Left ventricle myocardium superior (tissue), 1 donor: ENCODE measurements at regions not wholly inside any gene's neighbourhood (a gene's known extent, or its start where the extent isn't known, plus 50 kb on each side); places are given as distances from the start of the nearest gene placed in this dataset.
A peak's percentile ranks its signal among the peaks of the same experiment; 100 is the strongest.
"Not testable (repeated sequence)": the region's sequence is repeated elsewhere in the genome, so short reads cannot be mapped to it uniquely, and the experiment has no call there.

Experiments
- ATAC-seq: fragments of 200-7000 bp; cut with Tn5 transposase; one replicate; pipeline ENCODE4 v1.9.1; 2020; ENCODE audit warnings: mild to moderate bottlenecking, moderate library complexity
- DNase-seq: peaks from one replicate; pipeline ENCODE4 v3.0.0-alpha.2; 2020
- intact Hi-C: fragments of 100-400 bp; cut with micrococcal nuclease; formaldehyde crosslinking; loops from one replicate; pipeline ENCODE4 v1.11.0; 2022
- donor health status: DM: no; HTN: yes; CAD: no; lungs with severe emphysema.

GRCh38 chrX:1026263-1027015 lies 186.0 kb downstream of the CRLF2 start:
- intact Hi-C loops: no loop called here
- ATAC-seq (no peak), DNase-seq (no peak)

DNA sequence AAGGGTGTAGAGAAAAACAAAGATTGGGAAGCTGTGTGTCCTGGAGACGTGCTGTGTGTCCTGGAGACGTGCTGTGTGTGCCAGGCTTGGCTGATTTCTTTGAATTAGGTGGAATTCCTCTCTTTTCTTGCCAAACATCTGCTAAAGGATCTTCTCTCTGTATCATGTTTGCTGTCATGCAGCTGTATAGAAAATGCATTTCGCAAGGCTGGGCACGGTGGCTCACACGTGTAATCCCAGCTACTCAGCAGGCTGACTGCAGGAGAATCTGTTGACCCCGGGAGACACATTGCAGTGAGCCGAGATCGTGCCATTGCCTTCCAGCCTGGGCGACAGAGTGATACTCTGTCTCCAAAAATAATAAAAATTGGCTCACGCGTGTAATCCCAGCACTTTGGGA lies 187.0 kb downstream of the CRLF2 start:
- DNase-seq (no peak), ATAC-seq (no peak)
- intact Hi-C loops: no loop called here

- no peak for DNase-seq
- ATAC-seq: no peak
- intact Hi-C loops: no loop called here
Observed at GRCh38 chrX:1023676-1024075, 188.8 kb downstream of the CRLF2 start.

- ATAC-seq, intact Hi-C loops, DNase-seq: not testable (repeated sequence)
Observed at GRCh38 chrX:1021314-1021993, 191.0 kb downstream of the CRLF2 start.

DNA sequence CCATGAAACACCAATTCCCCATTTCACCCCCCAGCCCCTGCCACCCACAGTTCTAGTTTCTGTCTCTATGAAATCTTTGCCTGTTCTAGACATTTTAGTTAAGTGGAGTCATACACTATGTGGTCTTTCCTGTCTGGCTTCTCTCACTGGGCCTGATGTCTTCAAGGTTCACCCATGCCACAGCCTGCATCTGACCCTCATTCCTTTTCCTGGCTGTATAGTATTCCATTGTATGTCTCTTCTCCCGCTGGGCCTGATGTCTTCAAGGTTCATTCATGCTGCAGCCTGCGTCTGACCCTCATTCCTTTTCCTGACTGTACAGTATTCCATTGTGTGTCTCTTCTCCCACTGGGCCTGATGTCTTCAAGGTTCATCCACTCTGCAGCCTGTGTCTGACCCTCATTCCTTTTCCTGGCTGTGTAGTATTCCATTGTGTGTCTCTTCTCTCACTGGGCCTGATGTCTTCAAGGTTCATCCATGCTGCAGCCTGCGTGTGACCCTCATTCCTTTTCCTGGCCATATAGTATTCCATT lies 191.7 kb downstream of the CRLF2 start:
- intact Hi-C loops: no loop called here
- DNase-seq: no peak
- no peak for ATAC-seq

GRCh38 chrX:1016926-1017325 lies 195.5 kb downstream of the CRLF2 start:
- ATAC-seq, intact Hi-C loops, DNase-seq: not testable (repeated sequence)

- DNase-seq, intact Hi-C loops, ATAC-seq: not testable (repeated sequence)
Observed at GRCh38 chrX:1016281-1016680, 196.2 kb downstream of the CRLF2 start.

- no peak for ATAC-seq
- intact Hi-C loops: no loop called here
- DNase-seq: no peak
Observed at GRCh38 chrX:1012678-1013300, 199.7 kb downstream of the CRLF2 start.

DNA sequence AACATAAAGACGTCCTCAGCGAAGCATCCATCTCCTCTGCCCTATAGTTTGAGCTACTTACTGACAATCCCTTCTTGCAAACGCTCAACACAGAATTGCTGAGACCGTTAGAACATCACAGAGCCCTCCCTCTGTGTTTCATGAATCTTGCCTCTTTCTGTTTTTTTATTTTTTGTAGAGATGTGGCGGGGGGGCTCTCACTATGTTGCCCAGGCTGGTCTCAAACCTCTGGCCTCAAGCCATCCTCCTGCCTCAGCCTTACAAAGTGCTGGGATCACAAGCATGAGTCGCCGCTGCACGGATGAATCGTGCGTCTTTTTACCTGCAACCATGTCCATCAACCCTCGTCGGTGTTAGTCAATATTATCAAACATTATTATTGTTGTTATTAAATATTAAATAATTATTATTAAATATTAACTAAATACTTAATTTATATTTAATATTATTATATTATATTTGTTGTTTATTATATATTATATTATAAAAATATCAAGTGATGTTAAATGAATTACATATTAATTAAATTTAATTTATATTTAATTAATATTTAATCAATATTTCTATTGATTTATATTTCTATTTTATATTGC lies 200.7 kb downstream of the CRLF2 start:
- no peak for DNase-seq
- no peak for ATAC-seq
- intact Hi-C loops: no loop called here

GRCh38 chrX:1009771-1010170 lies 202.7 kb downstream of the CRLF2 start:
- intact Hi-C loops: no loop called here
- DNase-seq: no peak
- ATAC-seq: no peak

GRCh38 chrX:1006156-1006730 lies 206.2 kb downstream of the CRLF2 start:
- intact Hi-C loops: no loop called here
- DNase-seq (no peak), ATAC-seq (no peak)

GRCh38 chrX:1002611-1003010 lies 209.8 kb downstream of the CRLF2 start:
- intact Hi-C loops: no loop called here
- no peak for DNase-seq
- ATAC-seq: no peak

DNA sequence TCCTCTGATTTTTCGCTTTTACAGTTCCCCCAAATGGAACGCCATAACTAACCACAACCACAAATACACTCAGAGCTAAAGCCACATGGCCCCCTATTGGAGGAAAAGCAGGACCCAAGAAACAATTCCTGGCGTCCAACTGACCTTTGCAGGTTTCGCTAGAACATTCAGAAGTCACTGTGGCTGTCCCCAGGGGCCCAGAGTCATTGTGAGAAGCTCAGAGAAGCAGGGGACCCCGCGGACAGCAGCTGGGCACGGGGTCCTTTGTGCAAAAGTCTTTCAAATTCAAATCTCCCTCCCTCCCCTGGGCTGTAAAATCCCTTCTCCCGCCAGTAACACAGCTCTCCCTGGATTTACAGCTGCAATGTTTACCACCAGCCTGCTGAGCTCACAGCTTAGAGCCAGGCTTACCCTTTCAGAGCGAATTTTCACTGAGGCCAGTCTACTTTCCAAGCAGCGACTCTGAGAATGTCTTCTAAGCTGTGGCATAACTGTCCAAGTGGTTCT lies 214.8 kb downstream of the CRLF2 start:
- intact Hi-C loops: no loop called here
- no peak for DNase-seq
- ATAC-seq: no peak

DNA sequence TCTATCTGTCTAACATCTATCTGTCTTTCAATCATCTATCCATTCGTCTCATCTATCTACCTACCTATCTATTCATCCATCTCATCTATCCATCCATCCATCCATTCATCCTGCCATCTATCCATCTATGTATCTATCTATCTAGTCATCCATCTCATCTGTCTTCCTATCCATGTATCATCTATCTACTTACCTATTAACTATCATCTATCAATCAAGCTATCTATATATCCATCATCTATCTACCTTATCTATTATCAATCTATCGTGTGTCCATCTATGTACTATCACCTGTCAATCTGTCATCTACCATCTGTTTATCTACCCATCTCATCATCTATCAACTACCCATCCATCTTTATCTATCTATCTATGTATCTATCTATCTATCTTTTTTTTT lies 217.7 kb downstream of the CRLF2 start:
- DNase-seq (no peak), ATAC-seq (no peak)
- intact Hi-C loops: no loop called here

DNA sequence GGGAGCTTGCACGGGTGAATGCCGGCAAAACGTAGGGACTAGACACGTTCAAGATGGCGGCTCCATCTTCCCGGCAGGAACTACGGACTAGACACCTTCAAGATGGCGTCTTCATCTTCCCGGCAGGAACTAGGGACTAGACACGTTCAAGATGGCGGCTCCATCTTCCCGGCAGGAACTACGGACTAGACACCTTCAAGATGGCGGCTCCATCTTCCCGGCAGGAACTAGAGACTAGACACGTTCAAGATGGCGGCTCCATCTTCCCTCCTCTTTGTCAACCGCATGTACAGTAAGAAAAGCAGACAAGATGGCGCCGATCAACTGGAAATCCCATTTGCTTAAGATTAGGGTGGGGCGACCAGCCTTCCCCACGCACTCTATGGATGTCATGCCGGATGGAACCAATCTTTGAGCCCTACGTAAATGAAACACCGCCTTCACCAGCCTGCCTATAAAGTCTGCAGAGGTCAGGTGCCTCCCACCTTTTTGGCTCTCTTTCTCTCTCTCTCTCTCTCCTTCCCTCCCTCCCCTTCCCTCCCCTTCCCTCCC lies 222.4 kb downstream of the CRLF2 start:
- intact Hi-C loops: no loop called here
- ATAC-seq (peak; percentile 43), DNase-seq (no peak)

DNA sequence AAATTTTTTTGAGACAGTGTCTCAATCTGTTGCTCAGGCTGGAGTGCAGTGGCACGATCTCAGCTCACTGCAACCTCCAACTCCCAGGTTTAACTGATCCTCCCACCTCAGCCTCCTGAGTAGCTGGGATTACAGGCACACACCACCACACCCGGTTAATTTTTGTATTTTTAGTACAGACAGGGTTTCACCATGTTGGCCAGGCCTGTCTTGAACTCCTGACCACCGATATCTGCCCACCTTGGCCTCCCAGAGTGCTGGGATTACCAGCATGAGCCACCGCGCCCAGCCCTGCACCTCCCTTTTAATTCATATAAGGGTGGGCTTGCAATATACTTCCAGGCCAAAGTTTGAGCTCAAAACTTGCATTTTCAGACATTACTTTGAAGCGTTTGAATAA lies 223.9 kb downstream of the CRLF2 start:
- intact Hi-C loops, ATAC-seq, DNase-seq: not testable (repeated sequence)

GRCh38 chrX:981791-982626 lies 230.4 kb downstream of the CRLF2 start:
- DNase-seq (no peak), ATAC-seq (no peak)
- intact Hi-C loops: no loop called here

- intact Hi-C loops: no loop called here
- ATAC-seq (no peak), DNase-seq (no peak)
Observed at GRCh38 chrX:980587-981235, 231.7 kb downstream of the CRLF2 start.
